ENCODE measurements at regions not wholly inside any gene's neighbourhood (a gene's known extent, or its start where the extent isn't known, plus 50 kb on each side); places are given as distances from the start of the nearest gene placed in this dataset.

DNA sequence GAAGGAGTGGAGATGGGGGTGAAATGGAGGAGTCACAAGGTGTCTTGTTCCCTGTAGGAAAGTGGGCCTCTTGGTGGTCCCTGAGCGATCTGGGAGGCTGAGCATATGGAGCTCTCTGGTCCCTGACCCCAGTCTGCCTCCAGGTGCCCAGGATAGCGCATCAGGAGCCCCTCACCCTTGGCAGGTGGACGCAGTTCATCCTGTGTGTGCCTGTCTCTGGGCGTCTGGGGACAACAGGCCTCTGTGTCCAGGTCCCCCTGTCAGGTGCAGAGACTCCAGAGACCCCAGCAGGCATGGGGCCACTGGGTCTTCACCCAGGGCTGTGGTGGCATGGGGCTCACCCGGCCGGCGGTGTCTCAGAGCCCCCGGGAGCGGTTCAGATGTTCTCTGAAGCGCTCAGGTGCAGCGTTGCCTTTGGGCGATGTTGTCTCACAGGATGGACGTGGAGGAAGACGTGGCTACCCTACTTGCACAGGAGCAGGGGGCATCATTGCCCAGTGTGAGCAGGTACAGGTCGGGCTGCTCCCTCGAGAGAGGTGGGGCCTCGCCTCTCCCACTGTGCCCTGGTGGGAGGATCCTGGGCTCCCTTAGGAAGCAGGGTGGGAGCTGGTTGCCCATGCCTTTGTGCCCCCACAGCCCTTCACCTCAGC lies 58.1 kb upstream of the TPM4 start:
- no peak for ATAC-seq (ENCODE audit: low FRiP score)
- TF ChIP-seq, protein P1, sequence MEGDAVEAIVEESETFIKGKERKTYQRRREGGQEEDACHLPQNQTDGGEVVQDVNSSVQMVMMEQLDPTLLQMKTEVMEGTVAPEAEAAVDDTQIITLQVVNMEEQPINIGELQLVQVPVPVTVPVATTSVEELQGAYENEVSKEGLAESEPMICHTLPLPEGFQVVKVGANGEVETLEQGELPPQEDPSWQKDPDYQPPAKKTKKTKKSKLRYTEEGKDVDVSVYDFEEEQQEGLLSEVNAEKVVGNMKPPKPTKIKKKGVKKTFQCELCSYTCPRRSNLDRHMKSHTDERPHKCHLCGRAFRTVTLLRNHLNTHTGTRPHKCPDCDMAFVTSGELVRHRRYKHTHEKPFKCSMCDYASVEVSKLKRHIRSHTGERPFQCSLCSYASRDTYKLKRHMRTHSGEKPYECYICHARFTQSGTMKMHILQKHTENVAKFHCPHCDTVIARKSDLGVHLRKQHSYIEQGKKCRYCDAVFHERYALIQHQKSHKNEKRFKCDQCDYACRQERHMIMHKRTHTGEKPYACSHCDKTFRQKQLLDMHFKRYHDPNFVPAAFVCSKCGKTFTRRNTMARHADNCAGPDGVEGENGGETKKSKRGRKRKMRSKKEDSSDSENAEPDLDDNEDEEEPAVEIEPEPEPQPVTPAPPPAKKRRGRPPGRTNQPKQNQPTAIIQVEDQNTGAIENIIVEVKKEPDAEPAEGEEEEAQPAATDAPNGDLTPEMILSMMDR (IDR thresholded peaks at IDR 0.05): no peak
- DNase-seq (ENCODE audit: low spot score): no peak

DNA sequence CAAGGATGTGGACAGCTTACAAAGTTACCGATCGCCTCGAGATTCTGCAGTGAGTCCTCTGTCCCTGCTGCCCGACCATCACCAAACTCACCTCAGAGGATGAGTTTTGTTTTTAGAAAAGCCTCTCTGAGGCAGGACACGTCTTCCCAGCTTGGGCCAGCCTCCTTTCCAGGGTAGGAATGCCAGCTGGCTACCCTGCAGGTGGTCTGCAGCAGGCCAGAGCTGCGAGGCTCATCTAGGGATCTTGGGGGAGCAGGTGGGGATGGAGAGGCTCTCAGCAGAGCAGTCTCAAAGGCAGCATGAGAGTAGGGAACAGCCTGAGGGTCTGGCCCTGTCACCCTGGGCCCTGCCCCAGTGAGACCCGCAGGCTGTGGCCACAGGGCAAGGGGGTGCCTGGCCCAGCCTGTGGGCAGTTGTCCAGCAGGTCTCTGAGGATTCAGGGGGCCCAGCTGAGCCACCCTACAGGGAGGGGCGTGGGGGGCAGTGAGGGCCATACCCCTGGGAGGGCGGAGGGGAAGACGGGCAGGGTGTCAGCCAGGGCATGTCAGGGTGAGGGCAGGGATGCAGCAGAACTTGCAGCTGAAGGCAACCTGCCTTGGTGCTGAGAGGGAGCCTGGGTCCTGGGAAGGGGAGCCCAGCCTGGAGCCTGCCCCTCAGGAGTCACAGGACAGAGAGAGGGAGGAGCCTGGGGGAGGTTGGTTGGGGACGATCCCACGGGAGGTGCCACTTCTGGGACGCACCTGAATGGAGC lies 57.3 kb upstream of the TPM4 start:
- TF ChIP-seq, protein P1 (IDR thresholded peaks at IDR 0.05): no peak
- no peak for ATAC-seq (ENCODE audit: low FRiP score)
- DNase-seq (ENCODE audit: low spot score): no peak

DNA sequence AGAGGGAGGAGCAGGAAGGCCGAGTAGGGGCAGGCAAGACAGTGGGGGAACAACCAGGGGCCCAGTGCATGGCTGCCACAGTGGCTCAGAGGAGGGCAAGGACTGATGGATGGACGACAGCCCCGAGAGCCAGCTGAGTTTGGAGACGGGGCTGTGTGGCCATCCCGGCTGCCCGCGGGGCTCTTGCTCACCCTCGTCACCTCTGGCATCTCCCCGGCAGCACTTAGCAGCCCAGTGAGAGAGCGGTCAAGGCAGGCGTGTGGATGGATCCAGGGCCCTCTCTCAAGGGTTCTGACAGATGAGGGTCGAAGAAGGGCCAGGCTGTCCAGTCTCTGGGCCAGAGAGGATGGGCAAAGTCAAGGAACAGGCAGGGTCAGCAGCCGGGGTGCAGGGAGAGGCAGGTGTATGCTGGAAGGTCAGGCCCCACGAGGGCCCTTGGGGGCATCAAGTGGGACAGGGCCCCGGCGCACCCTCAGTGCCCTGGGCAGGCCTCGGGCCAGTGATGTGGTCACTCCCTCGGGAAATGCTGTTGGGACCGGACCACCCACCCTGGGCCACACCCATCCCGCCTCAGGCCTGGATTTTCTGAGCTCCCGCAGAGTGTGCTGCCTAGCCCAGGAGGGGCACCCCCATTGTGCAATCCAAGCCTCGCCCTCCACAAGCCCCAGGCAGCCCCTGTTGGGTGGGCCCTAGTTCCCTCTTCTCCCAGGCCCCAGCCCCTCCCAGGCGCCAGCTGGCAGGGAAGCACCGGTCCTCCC lies 56.4 kb upstream of the TPM4 start:
- no peak for ATAC-seq (ENCODE audit: low FRiP score)
- no peak for DNase-seq (ENCODE audit: low spot score)
- TF ChIP-seq, protein P1 (IDR thresholded peaks at IDR 0.05): no peak

DNA sequence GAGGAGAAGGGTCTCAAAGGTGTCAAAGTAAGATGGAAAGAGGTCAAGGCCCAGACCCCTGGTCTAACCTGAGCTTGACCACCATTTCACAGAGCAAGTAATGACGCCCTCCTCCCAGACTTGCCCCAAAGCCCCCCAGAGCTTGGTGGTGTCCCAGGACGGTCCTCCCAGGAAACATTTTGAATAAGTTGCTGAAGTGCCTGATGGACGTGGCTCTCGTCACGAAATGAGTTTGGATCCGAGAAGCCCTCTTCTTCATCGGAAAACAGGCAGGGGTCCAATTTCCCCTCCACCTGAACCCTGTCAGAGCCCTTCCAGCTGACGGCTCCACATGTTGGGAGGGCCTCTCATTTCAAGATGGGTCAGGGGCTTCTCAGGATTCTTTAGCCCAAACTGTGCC lies 54.5 kb upstream of the TPM4 start:
- TF ChIP-seq, protein P1 (IDR thresholded peaks at IDR 0.05): no peak
- DNase-seq (ENCODE audit: low spot score) (no peak), ATAC-seq (ENCODE audit: low FRiP score) (no peak)

DNA sequence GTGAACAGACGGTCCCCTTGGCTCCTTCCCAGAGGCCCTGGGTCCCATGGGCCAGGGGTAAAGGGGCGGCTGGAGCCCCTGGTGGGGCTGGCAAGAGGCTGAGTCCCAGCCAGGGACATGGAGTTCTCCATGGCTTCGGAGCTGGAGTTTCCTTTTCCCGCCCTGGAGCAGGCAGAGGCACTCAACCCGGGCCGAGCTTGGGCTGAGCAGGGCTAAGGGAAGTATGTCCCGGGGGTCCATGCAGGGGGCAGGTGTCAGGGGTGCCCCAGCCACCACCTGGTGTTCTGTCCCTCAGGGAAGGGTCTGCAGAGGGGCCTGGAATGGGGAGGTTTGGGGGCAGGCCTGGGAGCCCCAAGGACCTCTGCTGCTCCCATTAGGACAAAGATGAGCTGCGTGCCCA lies 54.0 kb upstream of the TPM4 start:
- TF ChIP-seq, protein P1 (IDR thresholded peaks at IDR 0.05): no peak
- ATAC-seq (ENCODE audit: low FRiP score) (no peak), DNase-seq (ENCODE audit: low spot score) (no peak)

DNA sequence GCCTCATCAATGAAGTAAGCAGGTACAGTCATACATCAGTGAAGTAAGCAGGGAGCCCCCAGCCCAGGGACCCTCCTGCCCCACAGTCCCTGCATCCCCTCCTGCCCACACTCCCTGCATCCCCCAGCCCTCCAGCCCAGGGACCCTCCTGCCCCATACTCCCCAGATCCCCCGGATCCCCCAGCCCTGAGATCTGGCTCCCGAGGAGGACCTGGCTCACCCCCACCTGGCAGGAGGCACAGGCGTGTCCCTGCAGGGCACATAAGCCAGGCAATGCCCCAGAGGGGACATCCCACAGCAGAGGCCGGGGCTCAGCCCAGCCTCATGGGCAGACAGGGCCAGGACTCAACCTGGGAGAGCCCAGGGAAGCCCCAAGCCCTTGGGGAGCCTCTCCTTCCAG lies 53.6 kb upstream of the TPM4 start:
- DNase-seq (ENCODE audit: low spot score) (no peak), ATAC-seq (ENCODE audit: low FRiP score) (no peak)
- TF ChIP-seq, protein P1 (IDR thresholded peaks at IDR 0.05): no peak

Data from omental fat pad (tissue), 3 donors.